ENCODE measurements at regions not wholly inside any gene's neighbourhood (a gene's known extent, or its start where the extent isn't known, plus 50 kb on each side); places are given as distances from the start of the nearest gene placed in this dataset.

GRCh38 chr12:63084501-63084900 lies 66.5 kb downstream of the AVPR1A start:
- no TSS peak for BruUV-seq (replicated peaks)
- H3K27ac ChIP-seq (ENCODE audit: extremely low read depth, low read depth, low read length) = no peak overlapping the region
- TF ChIP-seq NR3C1 (CRISPR knock-in tag; IDR thresholded peaks at IDR 0.05) (no peak), IFI16 (CRISPR knock-in tag; IDR thresholded peaks at IDR 0.05) (no peak), ZBED1 (IDR thresholded peaks at IDR 0.05) (no peak), BMI1 (IDR thresholded peaks at IDR 0.05; ENCODE audit: low read length) (no peak)
- no peak overlapping the region for H3K4me3 ChIP-seq
- H3K36me3 ChIP-seq (ENCODE audit: control insufficient read depth, insufficient read depth, low read length) = no peaks in the 10 kb centered on the region
- no peaks in the 10 kb centered on the region for H3K9me1 ChIP-seq (ENCODE audit: control insufficient read depth, insufficient read depth, low read length)
- no peak overlapping the region for H2AFZ ChIP-seq (ENCODE audit: low read depth, low read length)
- H4K20me1 ChIP-seq (replicated peaks; ENCODE audit: control insufficient read depth, insufficient read depth, low read length) = no peaks in the 10 kb centered on the region
- in situ Hi-C loops (cut with MboI) (no loop called here), intact Hi-C loops (cut with micrococcal nuclease) (no loop called here)
- DNase-seq (ENCODE audit: extremely low read depth in 1 of 4, low spot score in 3 of 4) (no peak), FAIRE-seq (no peak), ATAC-seq (no peak)
- no peak overlapping the region for H3K9ac ChIP-seq (ENCODE audit: insufficient read depth in 1 of 2, low read depth in 2 of 2, low read length in 2 of 2)
- ChIA-PET POLR2A (no interaction called here), CTCF (ENCODE audit: low intra/inter-chr PET ratio) (no interaction called here)
- H3K79me2 ChIP-seq (ENCODE audit: control insufficient read depth, insufficient read depth, low read length) = no peaks in the 10 kb centered on the region
- H3K9me3 ChIP-seq (replicated peaks; ENCODE audit: control insufficient read depth, insufficient read depth, low read depth, low read length) = no peaks in the 10 kb centered on the region
- no peak overlapping the region for H3K4me2 ChIP-seq (ENCODE audit: insufficient read depth, low read length)
- WGBS (ENCODE audit: insufficient coverage, low coverage, missing lambda C conversion rate) = 13% methylated on average over 1 of the region's 1 CpG
- H3K27me3 ChIP-seq (ENCODE audit: control insufficient read depth in 2 of 2, insufficient read depth in 2 of 2, low read length in 2 of 2) = no peaks in the 10 kb centered on the region; a peak in 1 of 5 replicates
- peaks cover 0 to 5% of the 10 kb centered on the region in 2 experiments; a peak in 1 of 5 replicates for H3K4me1 ChIP-seq (replicated peaks in 1 of 2; ENCODE audit: control insufficient read depth in 2 of 2, insufficient read depth in 2 of 2, low read length in 2 of 2)

- ATAC-seq (no peak), DNase-seq (ENCODE audit: extremely low read depth in 1 of 4, low spot score in 3 of 4) (no peak), FAIRE-seq (no peak)
- H3K4me1 ChIP-seq (replicated peaks in 1 of 2; ENCODE audit: control insufficient read depth in 2 of 2, insufficient read depth in 2 of 2, low read length in 2 of 2) = peaks cover 0 to 3% of the 10 kb centered on the region in 2 experiments; a peak in 1 of 5 replicates
- H3K9me1 ChIP-seq (ENCODE audit: control insufficient read depth, insufficient read depth, low read length) = no peaks in the 10 kb centered on the region
- H3K4me3 ChIP-seq = no peak overlapping the region
- CTCF ChIA-PET (ENCODE audit: low intra/inter-chr PET ratio) = no interaction called here
- no peak overlapping the region for H3K27ac ChIP-seq (ENCODE audit: extremely low read depth, low read depth, low read length)
- no peaks in the 10 kb centered on the region for H4K20me1 ChIP-seq (replicated peaks; ENCODE audit: control insufficient read depth, insufficient read depth, low read length)
- POLR2A ChIA-PET = no interaction called here
- no peaks in the 10 kb centered on the region; a peak in 1 of 5 replicates for H3K27me3 ChIP-seq (ENCODE audit: control insufficient read depth in 2 of 2, insufficient read depth in 2 of 2, low read length in 2 of 2)
- no peak overlapping the region for H2AFZ ChIP-seq (ENCODE audit: low read depth, low read length)
- no TSS peak for BruUV-seq (replicated peaks)
- in situ Hi-C loops (cut with MboI) (no loop called here), intact Hi-C loops (cut with micrococcal nuclease) (no loop called here)
- H3K9me3 ChIP-seq (replicated peaks; ENCODE audit: control insufficient read depth, insufficient read depth, low read depth, low read length) = no peaks in the 10 kb centered on the region
- H3K9ac ChIP-seq (ENCODE audit: insufficient read depth in 1 of 2, low read depth in 2 of 2, low read length in 2 of 2) = no peak overlapping the region
- no peaks in the 10 kb centered on the region for H3K36me3 ChIP-seq (ENCODE audit: control insufficient read depth, insufficient read depth, low read length)
- 15% methylated on average over 2 of the region's 2 CpGs for WGBS (ENCODE audit: insufficient coverage, low coverage, missing lambda C conversion rate)
- no peak overlapping the region for H3K4me2 ChIP-seq (ENCODE audit: insufficient read depth, low read length)
- no peaks in the 10 kb centered on the region for H3K79me2 ChIP-seq (ENCODE audit: control insufficient read depth, insufficient read depth, low read length)
- TF ChIP-seq RNF219 (CRISPR knock-in tag; IDR thresholded peaks at IDR 0.05) (no peak), TCF15 (CRISPR knock-in tag; IDR thresholded peaks at IDR 0.05) (no peak), HOMEZ (CRISPR knock-in tag; IDR thresholded peaks at IDR 0.05) (no peak), KDM1A (IDR thresholded peaks at IDR 0.05) (no peak), ZNF717 (CRISPR knock-in tag; IDR thresholded peaks at IDR 0.05) (no peak), ZNF124 (CRISPR knock-in tag; IDR thresholded peaks at IDR 0.05) (no peak), DLX4 (CRISPR knock-in tag; IDR thresholded peaks at IDR 0.05) (no peak), E2F3 (CRISPR knock-in tag; IDR thresholded peaks at IDR 0.05) (no peak), DACH1 (IDR thresholded peaks at IDR 0.05; ENCODE audit: partially characterized antibody) (no peak), WHSC1 (IDR thresholded peaks at IDR 0.05; ENCODE audit: low read length) (no peak), NFXL1 (CRISPR knock-in tag; IDR thresholded peaks at IDR 0.05) (no peak)
Measured at GRCh38 chr12:63083046-63083445, 68.0 kb downstream of the AVPR1A start.

Data from K562 (cell line).